CD14-positive monocyte (primary cell): ENCODE measurements at regions not wholly inside any gene's neighbourhood (a gene's known extent, or its start where the extent isn't known, plus 50 kb on each side); places are given as distances from the start of the nearest gene placed in this dataset.

Experiments used
- DNase-seq, 3 donors: peaks; one replicate each; pipeline ENCODE4 v3.0.0-alpha.2; 2011 to 2022
- H2AFZ ChIP-seq: 2 replicates; pipeline ENCODE4 v1.6.0; 2012; ENCODE audit warnings: mild to moderate bottlenecking, low read depth, low read length, inconsistent platforms; ENCODE audit not compliant: insufficient read depth, poor library complexity, severe bottlenecking
- H3K27ac ChIP-seq, 2 donors: 1 replicate in 1 of 2; 2 replicates in 1 of 2; pipeline ENCODE4 v1.5.1; 2012 to 2013; ENCODE audit warnings: low read length in 2 of 2, control low read depth in 1 of 2, inconsistent platforms in 1 of 2, low read depth in 1 of 2, mild to moderate bottlenecking in 1 of 2
- H3K27me3 ChIP-seq, 2 donors: one replicate each; pipeline versions ENCODE4 v1.6.0 to v1.6.1; 2011 to 2013; ENCODE audit warnings: low read length in 2 of 2; ENCODE audit not compliant: control insufficient read depth in 2 of 2, insufficient read depth in 2 of 2
- H3K36me3 ChIP-seq, 2 donors: replicated peaks in 1 of 2; 1 replicate in 1 of 2; 2 replicates in 1 of 2; pipeline versions ENCODE4 v1.5.1 to v1.6.1; 2012 to 2013; ENCODE audit warnings: low read length in 2 of 2, control low read depth in 1 of 2, inconsistent platforms in 1 of 2, mild to moderate bottlenecking in 1 of 2; ENCODE audit not compliant: insufficient read depth in 2 of 2, control insufficient read depth in 1 of 2
- H3K4me1 ChIP-seq, 2 donors: 1 replicate in 1 of 2; 2 replicates in 1 of 2; pipeline versions ENCODE4 v1.5.1 to v1.6.1; 2012 to 2013; ENCODE audit warnings: low read length in 2 of 2, control low read depth in 1 of 2, inconsistent platforms in 1 of 2, mild to moderate bottlenecking in 1 of 2, moderate library complexity in 1 of 2; ENCODE audit not compliant: insufficient read depth in 2 of 2, control insufficient read depth in 1 of 2
- H3K4me2 ChIP-seq: replicated peaks from 2 replicates; pipeline ENCODE3; 2012; ENCODE audit warnings: low read length, moderate library complexity, mild to moderate bottlenecking; ENCODE audit not compliant: poor library complexity, severe bottlenecking; ENCODE audit errors: extremely low read depth
- H3K4me3 ChIP-seq, 3 experiments: fragments of 200-600 bp in 1 of 3; sonication (generic) in 1 of 3; replicated peaks in 1 of 3; 1 replicate in 2 of 3; 2 replicates in 1 of 3; pipeline ENCODE4 v1.5.1; 2011 to 2013; ENCODE audit warnings: low read length in 3 of 3, mild to moderate bottlenecking in 3 of 3, control low read depth in 2 of 3, low read depth in 2 of 3, inconsistent platforms in 1 of 3, moderate library complexity in 1 of 3
- H3K79me2 ChIP-seq: 2 replicates; pipeline ENCODE4 v1.6.0; 2012; ENCODE audit warnings: mild to moderate bottlenecking, control low read depth, inconsistent platforms, low read length, moderate library complexity; ENCODE audit not compliant: insufficient read depth
- H3K9ac ChIP-seq: 2 replicates; pipeline ENCODE4 v1.6.0; 2017; ENCODE audit warnings: low read length, mild to moderate bottlenecking; ENCODE audit not compliant: insufficient read depth, poor library complexity, severe bottlenecking
- H3K9me3 ChIP-seq, 2 donors: replicated peaks in 1 of 2; 1 replicate in 1 of 2; 2 replicates in 1 of 2; pipeline versions ENCODE4 v1.5.1 to v1.6.1; 2012 to 2013; ENCODE audit warnings: low read length in 2 of 2, control low read depth in 1 of 2; ENCODE audit not compliant: control insufficient read depth in 1 of 2, insufficient read depth in 1 of 2
- H4K20me1 ChIP-seq: 2 replicates; pipeline ENCODE4 v1.6.0; 2012; ENCODE audit warnings: mild to moderate bottlenecking, low read length, control low read depth, moderate library complexity; ENCODE audit not compliant: insufficient read depth
- H3K27ac Mint-ChIP-seq, 7 donors: one replicate each; pipeline ENCODE4 v1.8.0; 2020; ENCODE audit warnings: mild to moderate bottlenecking in 7 of 7, mixed read lengths in 7 of 7, moderate library complexity in 6 of 7, inconsistent platforms in 2 of 7
- H3K27me3 Mint-ChIP-seq, 3 donors: one replicate each; pipeline ENCODE4 v1.8.0; 2021 to 2022; ENCODE audit warnings: low read depth in 3 of 3, mild to moderate bottlenecking in 3 of 3, mixed read lengths in 3 of 3, moderate library complexity in 3 of 3, inconsistent platforms in 1 of 3
- H3K36me3 Mint-ChIP-seq, 2 donors: one replicate each; pipeline ENCODE4 v1.8.0; 2020; ENCODE audit warnings: mixed read lengths in 2 of 2, inconsistent platforms in 1 of 2, mild to moderate bottlenecking in 1 of 2
- H3K4me1 Mint-ChIP-seq: one replicate; pipeline ENCODE4 v1.8.0; 2020; ENCODE audit warnings: mild to moderate bottlenecking, mixed read lengths
- H3K4me3 Mint-ChIP-seq, 2 donors: one replicate each; pipeline ENCODE4 v1.8.0; 2020; ENCODE audit warnings: mild to moderate bottlenecking in 2 of 2, mixed read lengths in 2 of 2, moderate library complexity in 1 of 2
- H3K9me3 Mint-ChIP-seq, 7 donors: one replicate each; pipeline ENCODE4 v1.8.0; 2020 to 2022; ENCODE audit warnings: mixed read lengths in 7 of 7, mild to moderate bottlenecking in 6 of 7, moderate library complexity in 6 of 7, inconsistent platforms in 2 of 7
- CTCF ChIP-seq: fragments of 200-600 bp; IDR thresholded peaks from one replicate; pipeline ENCODE4 v1.8.0; 2022; ENCODE audit warnings: antibody characterized with exemption, mild to moderate bottlenecking
- WGBS: methylation state at CpG from one replicate; pipeline ENCODE4 v1.1.5; 2013; ENCODE audit warnings: missing lambda C conversion rate; ENCODE audit not compliant: insufficient coverage; 5-methylcytosine and 5-hydroxymethylcytosine counted together
- intact Hi-C, 2 donors: fragments of 100-400 bp; cut with micrococcal nuclease; formaldehyde crosslinking; loops; one replicate each; pipeline versions ENCODE4 v1.15.0 to v1.15.1; 2023

GRCh38 chr4:124104628-124105027 is 607.9 kb downstream of the ANKRD50 start:
- H3K79me2 ChIP-seq, result no peaks in the 10 kb centered on the region
- H3K4me3 ChIP-seq, result no peak overlapping the region
- Mint-ChIP-seq H3K4me1 (no peaks in the 10 kb centered on the region), H3K27ac (peak overlapping the region in 1 of 7 donors; percentile 19), H3K9me3 (peaks cover 0 to 8% (median 2%) of the 10 kb centered on the region in 7 donors), H3K27me3 (peaks cover 0 to 1% (median 0%) of the 10 kb centered on the region in 3 donors), H3K4me3 (no peak overlapping the region), H3K36me3 (no peaks in the 10 kb centered on the region)
- H3K27ac ChIP-seq, result no peak overlapping the region
- no peak for DNase-seq
- 100% methylated on average over 2 of the region's 3 CpGs for WGBS
- intact Hi-C loops, result no loop called here
- no peak for TF ChIP-seq CTCF
- no peaks in the 10 kb centered on the region for H4K20me1 ChIP-seq
- H3K4me2 ChIP-seq, result no peak overlapping the region
- no peak overlapping the region for H2AFZ ChIP-seq
- H3K9ac ChIP-seq, result no peak overlapping the region
- H3K9me3 ChIP-seq, result peaks cover 0 to 7% of the 10 kb centered on the region in 2 donors
- H3K27me3 ChIP-seq, result no peaks in the 10 kb centered on the region
- H3K36me3 ChIP-seq, result no peaks in the 10 kb centered on the region
- H3K4me1 ChIP-seq, result no peaks in the 10 kb centered on the region

- H3K27ac Mint-ChIP-seq, result no peak overlapping the region
- peaks cover 0 to 7% of the 10 kb centered on the region in 2 donors for H3K9me3 ChIP-seq
- H3K27me3 ChIP-seq, result no peaks in the 10 kb centered on the region
- no peak overlapping the region for H2AFZ ChIP-seq
- no peaks in the 10 kb centered on the region for H3K4me1 Mint-ChIP-seq
- H3K36me3 ChIP-seq, result no peaks in the 10 kb centered on the region
- intact Hi-C loops, result no loop called here
- H4K20me1 ChIP-seq, result no peaks in the 10 kb centered on the region
- no peak overlapping the region for H3K4me2 ChIP-seq
- WGBS, result 90% methylated on average over 2 of the region's 2 CpGs
- peaks cover 0 to 8% (median 2%) of the 10 kb centered on the region in 7 donors for H3K9me3 Mint-ChIP-seq
- no peak overlapping the region for H3K4me3 ChIP-seq
- no peaks in the 10 kb centered on the region for H3K4me1 ChIP-seq
- no peak overlapping the region for H3K27ac ChIP-seq
- no peaks in the 10 kb centered on the region for H3K79me2 ChIP-seq
- no peak for TF ChIP-seq CTCF
- H3K27me3 Mint-ChIP-seq, result peaks cover 0 to 1% (median 0%) of the 10 kb centered on the region in 3 donors
- DNase-seq, result no peak
- no peak overlapping the region for H3K4me3 Mint-ChIP-seq
- H3K9ac ChIP-seq, result no peak overlapping the region
- H3K36me3 Mint-ChIP-seq, result no peaks in the 10 kb centered on the region
These were observed 607.3 kb downstream of the ANKRD50 start for GRCh38 chr4:124105212-124105611.
